ENCODE measurements at regions not wholly inside any gene's neighbourhood (a gene's known extent, or its start where the extent isn't known, plus 50 kb on each side); places are given as distances from the start of the nearest gene placed in this dataset.

DNA sequence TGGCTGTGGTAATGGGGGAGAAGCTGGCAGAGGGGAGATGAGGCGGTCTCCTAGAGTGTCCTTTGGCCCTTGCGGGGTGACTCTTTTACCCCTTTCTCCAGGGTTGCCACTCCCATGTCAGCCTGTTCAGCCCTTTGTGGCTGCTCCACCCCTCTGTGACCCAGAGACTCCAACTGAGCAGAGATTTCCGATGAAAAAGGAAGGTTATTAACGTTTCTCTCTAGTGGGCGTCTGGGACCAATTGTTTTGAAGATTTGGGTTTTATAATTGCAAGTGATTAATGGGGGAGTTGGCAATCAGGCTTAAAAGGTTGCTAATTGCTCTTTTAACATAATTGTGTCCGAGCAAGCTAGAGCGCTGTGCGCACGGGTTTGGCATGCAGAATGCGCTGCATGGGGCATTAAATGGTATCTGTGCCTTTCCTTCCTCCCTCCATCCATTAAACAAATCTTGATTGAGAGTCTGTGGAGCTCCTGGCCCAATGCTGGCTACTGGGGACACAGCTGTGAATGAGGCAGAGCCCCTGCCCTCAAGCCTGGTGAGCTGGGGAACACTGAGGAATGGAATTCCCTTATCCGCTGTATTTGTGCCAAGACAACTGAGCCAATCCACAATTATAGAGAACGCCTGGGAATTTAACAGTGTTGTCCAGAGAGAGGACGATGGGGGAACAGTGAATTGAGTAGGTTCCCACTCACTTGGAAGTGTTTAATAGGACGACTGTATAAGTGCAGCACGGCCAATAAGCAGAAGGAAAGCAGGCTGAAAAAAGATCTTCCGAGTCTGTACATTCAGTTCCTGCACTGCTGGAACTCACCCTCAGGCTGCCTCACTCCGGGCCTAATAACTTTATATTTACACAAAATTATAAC, 295.9 kb downstream of the MIAT start:
- no peak for TF ChIP-seq POLR2A (IDR thresholded peaks at IDR 0.05)
- TF ChIP-seq, protein P1, sequence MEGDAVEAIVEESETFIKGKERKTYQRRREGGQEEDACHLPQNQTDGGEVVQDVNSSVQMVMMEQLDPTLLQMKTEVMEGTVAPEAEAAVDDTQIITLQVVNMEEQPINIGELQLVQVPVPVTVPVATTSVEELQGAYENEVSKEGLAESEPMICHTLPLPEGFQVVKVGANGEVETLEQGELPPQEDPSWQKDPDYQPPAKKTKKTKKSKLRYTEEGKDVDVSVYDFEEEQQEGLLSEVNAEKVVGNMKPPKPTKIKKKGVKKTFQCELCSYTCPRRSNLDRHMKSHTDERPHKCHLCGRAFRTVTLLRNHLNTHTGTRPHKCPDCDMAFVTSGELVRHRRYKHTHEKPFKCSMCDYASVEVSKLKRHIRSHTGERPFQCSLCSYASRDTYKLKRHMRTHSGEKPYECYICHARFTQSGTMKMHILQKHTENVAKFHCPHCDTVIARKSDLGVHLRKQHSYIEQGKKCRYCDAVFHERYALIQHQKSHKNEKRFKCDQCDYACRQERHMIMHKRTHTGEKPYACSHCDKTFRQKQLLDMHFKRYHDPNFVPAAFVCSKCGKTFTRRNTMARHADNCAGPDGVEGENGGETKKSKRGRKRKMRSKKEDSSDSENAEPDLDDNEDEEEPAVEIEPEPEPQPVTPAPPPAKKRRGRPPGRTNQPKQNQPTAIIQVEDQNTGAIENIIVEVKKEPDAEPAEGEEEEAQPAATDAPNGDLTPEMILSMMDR (IDR thresholded peaks at IDR 0.05): no peak
- no peak for TF ChIP-seq POLR2AphosphoS5 (IDR thresholded peaks at IDR 0.05)

Data from prostate gland (tissue), 2 donors.